ENCODE measurements at regions not wholly inside any gene's neighbourhood (a gene's known extent, or its start where the extent isn't known, plus 50 kb on each side); places are given as distances from the start of the nearest gene placed in this dataset.

GRCh38 chr9:96161819-96162218, 140.2 kb downstream of the HSD17B3 start:
- no peak for TF ChIP-seq POLR2A (IDR thresholded peaks at IDR 0.05; ENCODE audit: low read depth)
- TF ChIP-seq, protein P1, sequence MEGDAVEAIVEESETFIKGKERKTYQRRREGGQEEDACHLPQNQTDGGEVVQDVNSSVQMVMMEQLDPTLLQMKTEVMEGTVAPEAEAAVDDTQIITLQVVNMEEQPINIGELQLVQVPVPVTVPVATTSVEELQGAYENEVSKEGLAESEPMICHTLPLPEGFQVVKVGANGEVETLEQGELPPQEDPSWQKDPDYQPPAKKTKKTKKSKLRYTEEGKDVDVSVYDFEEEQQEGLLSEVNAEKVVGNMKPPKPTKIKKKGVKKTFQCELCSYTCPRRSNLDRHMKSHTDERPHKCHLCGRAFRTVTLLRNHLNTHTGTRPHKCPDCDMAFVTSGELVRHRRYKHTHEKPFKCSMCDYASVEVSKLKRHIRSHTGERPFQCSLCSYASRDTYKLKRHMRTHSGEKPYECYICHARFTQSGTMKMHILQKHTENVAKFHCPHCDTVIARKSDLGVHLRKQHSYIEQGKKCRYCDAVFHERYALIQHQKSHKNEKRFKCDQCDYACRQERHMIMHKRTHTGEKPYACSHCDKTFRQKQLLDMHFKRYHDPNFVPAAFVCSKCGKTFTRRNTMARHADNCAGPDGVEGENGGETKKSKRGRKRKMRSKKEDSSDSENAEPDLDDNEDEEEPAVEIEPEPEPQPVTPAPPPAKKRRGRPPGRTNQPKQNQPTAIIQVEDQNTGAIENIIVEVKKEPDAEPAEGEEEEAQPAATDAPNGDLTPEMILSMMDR (IDR thresholded peaks at IDR 0.05): no peak

All from esophagus muscularis mucosa (tissue), 3 donors.